Left lung (tissue), 4 donors: ENCODE measurements at regions not wholly inside any gene's neighbourhood (a gene's known extent, or its start where the extent isn't known, plus 50 kb on each side); places are given as distances from the start of the nearest gene placed in this dataset.

Experiments
- ATAC-seq: fragments of 200-7000 bp; cut with Tn5 transposase; one replicate; pipeline ENCODE4 v1.9.1; 2020; ENCODE audit warnings: moderate library complexity
- DNase-seq, 4 donors: peaks; one replicate each; pipeline ENCODE4 v3.0.0-alpha.2; 2013 to 2020
- H3K27ac ChIP-seq, 2 donors: fragments of 200-600 bp; sonication (generic) in 1 of 2; one replicate each; pipeline versions ENCODE4 v1.5.0 to v1.8.0; 2020 to 2021
- H3K27me3 ChIP-seq, 2 donors: fragments of 200-600 bp; sonication (generic) in 1 of 2; one replicate each; pipeline versions ENCODE4 v1.5.0 to v1.8.0; 2020 to 2021
- H3K36me3 ChIP-seq, 2 donors: fragments of 200-600 bp; sonication (generic) in 1 of 2; one replicate each; pipeline versions ENCODE4 v1.5.0 to v1.8.0; 2020 to 2021
- H3K4me1 ChIP-seq, 2 donors: fragments of 200-600 bp; one replicate each; pipeline ENCODE4 v1.8.0; 2021
- H3K4me3 ChIP-seq, 2 donors: fragments of 200-600 bp; sonication (generic) in 1 of 2; one replicate each; pipeline versions ENCODE4 v1.5.0 to v1.8.0; 2020 to 2021; ENCODE audit warnings: mild to moderate bottlenecking in 1 of 2
- H3K9me3 ChIP-seq, 2 donors: fragments of 200-600 bp; sonication (generic) in 1 of 2; one replicate each; pipeline versions ENCODE4 v1.5.0 to v1.8.0; 2020 to 2021
- CTCF ChIP-seq, 2 donors: fragments of 200-600 bp; sonication (generic) in 1 of 2; IDR thresholded peaks; one replicate each; pipeline versions ENCODE4 v1.5.0 to v1.8.0; 2021; ENCODE audit warnings: antibody characterized with exemption in 2 of 2
- intact Hi-C, 2 donors: fragments of 100-400 bp; cut with DNase I; formaldehyde crosslinking; loops; one replicate each; pipeline versions ENCODE4 v1.11.2 to v1.14.2; 2022
- donor health status: DM: no; HTN: yes; CAD: no.
- donor health status: DM: no; HTN: no; CAD: no.

- Histone ChIP-seq H3K9me3 (no peaks in the 10 kb centered on the region), H3K36me3 (no peaks in the 10 kb centered on the region), H3K4me1 (no peaks in the 10 kb centered on the region), H3K4me3 (no peak overlapping the region), H3K27me3 (no peaks in the 10 kb centered on the region), H3K27ac (no peak overlapping the region)
- no peak for ATAC-seq
- intact Hi-C loops: no loop called here
- no peak for TF ChIP-seq CTCF (IDR thresholded peaks at IDR 0.05)
- no peak for DNase-seq
Observed at GRCh38 chrX:17291171-17291900, 83.7 kb upstream of the NHS start.

GRCh38 chrX:17292111-17292527, 82.9 kb upstream of the NHS start:
- Histone ChIP-seq H3K4me3 (no peak overlapping the region), H3K9me3 (no peaks in the 10 kb centered on the region), H3K27ac (no peak overlapping the region), H3K27me3 (no peaks in the 10 kb centered on the region), H3K36me3 (no peaks in the 10 kb centered on the region), H3K4me1 (no peaks in the 10 kb centered on the region)
- peak in 2 of 4 donors; percentile 11 to 26 for DNase-seq
- ATAC-seq: peak; percentile 34
- no peak for TF ChIP-seq CTCF (IDR thresholded peaks at IDR 0.05)
- intact Hi-C loops: no loop called here

- no peak for ATAC-seq
Observed at GRCh38 chrX:17294561-17294960, 80.4 kb upstream of the NHS start.

DNA sequence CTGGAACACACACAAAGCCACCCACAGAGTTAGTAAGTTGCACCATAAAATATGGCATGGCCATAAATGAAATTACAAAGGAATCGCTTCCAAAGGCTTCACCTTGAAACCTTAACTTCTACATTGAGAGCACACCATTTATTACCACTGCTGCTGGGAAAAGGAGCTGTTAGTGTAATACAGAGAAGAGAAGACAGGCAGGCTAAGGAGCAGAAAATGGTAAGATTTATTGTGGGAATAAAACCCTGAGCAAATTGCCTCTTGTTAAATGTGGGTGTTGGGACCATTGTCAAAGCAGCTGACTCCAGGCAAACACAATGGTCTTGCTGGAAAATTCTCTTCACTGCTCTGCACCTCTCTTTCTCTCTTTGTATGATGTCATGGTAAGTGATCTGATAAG, 79.2 kb upstream of the NHS start:
- TF ChIP-seq CTCF (IDR thresholded peaks at IDR 0.05): no peak
- no peak overlapping the region for H3K4me3 ChIP-seq
- H3K27me3 ChIP-seq: no peaks in the 10 kb centered on the region
- H3K4me1 ChIP-seq: no peaks in the 10 kb centered on the region
- no peaks in the 10 kb centered on the region for H3K36me3 ChIP-seq
- no peak overlapping the region for H3K27ac ChIP-seq
- no peaks in the 10 kb centered on the region for H3K9me3 ChIP-seq
- intact Hi-C loops: no loop called here
- DNase-seq (no peak), ATAC-seq (no peak)

More at GRCh38 chrX:17294561-17294960, 80.4 kb upstream of the NHS start:
- no peaks in the 10 kb centered on the region for H3K27me3 ChIP-seq
- no peaks in the 10 kb centered on the region for H3K9me3 ChIP-seq
- no peak for TF ChIP-seq CTCF (IDR thresholded peaks at IDR 0.05)
- no peaks in the 10 kb centered on the region for H3K36me3 ChIP-seq
- no peak for DNase-seq
- no peak overlapping the region for H3K4me3 ChIP-seq
- intact Hi-C loops: no loop called here
- no peak overlapping the region for H3K27ac ChIP-seq
- no peaks in the 10 kb centered on the region for H3K4me1 ChIP-seq

DNA sequence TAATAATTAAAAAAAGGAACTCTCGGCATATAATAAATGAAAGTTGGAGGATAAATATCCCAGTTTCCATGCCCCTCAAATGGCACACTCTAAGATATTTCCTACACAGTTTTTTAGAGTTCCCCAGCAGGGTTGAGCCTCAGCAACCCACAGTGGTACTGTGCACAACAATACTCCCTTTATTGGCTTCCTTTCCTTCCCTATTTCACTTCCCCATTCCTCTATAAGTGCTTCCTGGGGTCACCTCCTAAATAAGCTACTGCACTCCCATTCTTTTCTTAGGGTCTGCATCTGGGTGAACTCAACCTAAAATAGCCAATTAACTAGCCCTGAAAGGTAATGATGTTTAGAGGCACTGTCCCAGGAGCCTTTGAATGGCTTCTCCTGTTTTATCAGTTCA, 76.4 kb upstream of the NHS start:
- H3K27ac ChIP-seq: no peak overlapping the region
- no peaks in the 10 kb centered on the region for H3K4me1 ChIP-seq
- no peak for TF ChIP-seq CTCF (IDR thresholded peaks at IDR 0.05)
- no peak for ATAC-seq
- H3K4me3 ChIP-seq: no peak overlapping the region
- DNase-seq: no peak
- no peaks in the 10 kb centered on the region for H3K36me3 ChIP-seq
- no peaks in the 10 kb centered on the region for H3K27me3 ChIP-seq
- H3K9me3 ChIP-seq: no peaks in the 10 kb centered on the region
- intact Hi-C loops: no loop called here
